Activated CD4-positive, alpha-beta T cell treated with anti-CD3 and anti-CD28 coated beads for 48 hours (primary cell): ENCODE measurements at regions not wholly inside any gene's neighbourhood (a gene's known extent, or its start where the extent isn't known, plus 50 kb on each side); places are given as distances from the start of the nearest gene placed in this dataset.

Experiments
- DNase-seq: peaks from one replicate; pipeline ENCODE4 v3.0.0-alpha.2; 2020

DNA sequence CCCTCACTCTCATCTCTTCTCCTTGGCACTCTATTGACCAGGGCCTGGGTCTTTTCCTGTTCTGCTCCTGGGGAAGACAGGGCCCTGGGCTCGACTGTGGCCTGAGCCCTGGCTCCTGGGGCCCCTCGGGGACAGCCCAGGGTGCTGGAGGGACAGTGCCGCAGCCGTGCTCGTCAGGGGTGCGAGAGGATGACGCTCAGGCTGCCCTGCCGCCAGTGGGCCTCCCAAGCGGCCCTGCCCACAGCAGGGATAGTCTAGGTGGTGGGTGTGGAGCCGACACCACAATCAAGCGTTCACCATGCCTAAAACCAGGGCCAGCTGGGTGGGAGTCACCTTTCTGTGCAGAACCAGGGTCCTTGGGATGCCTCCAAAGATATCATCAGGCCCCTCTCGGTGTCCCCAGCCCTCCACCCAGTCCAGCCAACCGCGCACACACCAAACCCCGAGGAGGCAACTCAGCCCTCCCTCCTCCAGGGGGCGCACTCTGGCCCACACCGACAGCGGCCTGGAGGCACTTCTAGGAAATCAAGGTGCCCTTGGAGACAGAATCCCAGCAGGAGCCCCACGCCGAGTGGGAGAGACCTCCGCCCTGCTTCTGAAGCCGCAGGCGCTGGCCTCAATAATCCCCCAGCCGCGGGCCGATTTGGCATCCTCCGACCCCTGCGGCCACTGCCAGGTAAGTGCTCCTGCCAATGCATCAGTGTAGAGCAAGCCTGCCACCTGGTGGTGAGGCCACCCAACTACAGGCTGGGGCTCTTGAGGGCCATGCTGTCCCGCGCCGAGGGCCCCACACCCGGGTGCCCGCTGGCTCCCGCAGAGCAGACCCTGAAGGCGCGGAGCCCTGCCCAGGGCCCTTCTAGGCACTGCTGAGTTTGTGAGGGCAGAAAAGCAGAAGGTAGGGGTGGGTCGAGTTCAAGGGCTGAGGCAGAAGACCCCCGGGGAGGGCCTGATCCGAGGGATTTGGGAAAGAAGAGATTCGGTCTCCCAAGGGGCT is 496.4 kb downstream of the BUD13 start:
- DNase-seq = peak; percentile 89

DNA sequence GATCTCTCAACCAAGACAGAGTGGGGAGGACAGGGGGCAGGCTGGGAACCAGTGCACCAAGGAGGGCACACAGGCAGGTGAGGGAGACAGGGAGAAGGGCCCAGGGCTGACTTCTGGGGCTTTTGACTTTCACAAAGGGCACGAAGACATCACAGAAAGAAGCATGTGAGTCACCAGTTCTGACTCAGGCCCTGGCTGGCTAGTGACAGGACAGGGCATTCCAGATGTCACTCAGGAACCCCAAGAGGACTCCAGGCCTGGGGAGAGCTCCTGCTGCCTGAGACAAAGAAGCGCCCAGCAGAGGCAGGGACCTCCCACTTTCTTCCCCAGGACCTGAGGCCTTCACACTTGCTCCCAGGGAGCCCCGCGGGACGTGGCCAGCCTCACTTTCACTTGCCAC is 497.2 kb downstream of the BUD13 start:
- no peak for DNase-seq

DNA sequence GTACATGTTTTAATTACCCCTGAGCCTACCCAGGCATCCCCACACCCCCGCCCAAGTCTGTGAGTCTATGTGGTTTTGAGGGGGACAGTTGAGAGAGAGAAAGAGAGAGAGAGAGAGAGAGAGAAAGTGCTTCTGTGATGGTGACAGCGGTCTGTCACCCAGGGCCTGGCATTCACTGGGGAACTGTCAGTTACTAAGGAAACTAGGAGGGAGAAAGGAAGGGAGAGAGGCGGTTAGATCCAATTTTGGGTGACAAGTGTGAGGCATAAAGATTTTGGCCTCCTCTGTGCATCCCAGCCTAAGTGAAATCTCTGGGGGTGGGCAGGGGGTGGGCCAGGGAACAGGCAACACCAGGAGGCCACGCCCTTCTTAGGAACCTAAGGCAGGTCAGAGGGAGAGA is 498.3 kb downstream of the BUD13 start:
- DNase-seq = no peak

DNA sequence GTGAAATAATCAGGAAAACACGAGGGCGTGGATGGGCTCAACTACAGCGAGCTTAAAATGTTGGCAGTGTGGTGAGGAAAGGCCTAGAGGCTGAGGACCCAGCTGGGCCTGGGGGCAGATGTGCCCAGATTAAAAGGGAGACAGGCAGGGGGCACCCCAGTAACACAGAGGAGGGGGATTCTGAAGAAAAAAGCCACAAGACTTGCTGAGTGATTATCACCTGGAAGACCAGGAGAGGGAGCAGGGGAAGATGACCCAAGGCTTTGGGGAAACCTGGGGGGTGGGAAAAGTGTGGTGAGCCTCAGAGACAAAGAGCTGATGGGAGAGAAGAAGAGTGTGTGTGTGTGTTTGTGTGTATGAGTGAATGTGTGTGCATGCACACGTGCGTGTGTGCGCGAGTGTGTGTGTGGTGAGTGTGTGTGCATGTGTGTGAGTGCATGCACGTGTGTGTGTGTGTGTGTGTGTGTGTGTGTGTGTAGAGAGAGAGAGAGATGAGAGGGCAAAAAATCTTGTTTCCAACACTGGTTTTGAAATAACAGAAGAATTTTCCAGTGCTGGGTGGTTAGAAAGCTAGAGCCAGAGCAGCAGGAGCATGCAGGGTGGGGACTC is 500.5 kb downstream of the BUD13 start:
- no peak for DNase-seq

DNA sequence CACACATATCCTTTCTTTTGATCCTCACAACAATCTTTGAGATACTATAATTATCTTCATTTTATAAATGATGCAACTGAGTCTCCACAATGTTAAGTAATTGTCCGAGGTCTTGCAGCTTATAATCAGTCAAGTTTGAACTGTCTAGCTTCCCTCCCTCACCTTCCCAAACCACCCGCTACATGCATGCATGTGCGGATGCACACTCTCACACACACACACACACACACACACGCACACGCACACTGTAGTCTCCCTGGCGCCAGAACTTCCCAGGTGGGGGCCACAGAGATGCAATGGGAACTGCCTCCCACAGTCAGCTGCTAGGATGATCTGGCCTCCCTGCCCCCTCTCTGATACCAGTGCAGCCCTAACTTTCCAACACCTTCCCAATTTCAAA is 501.3 kb downstream of the BUD13 start:
- no peak for DNase-seq

DNA sequence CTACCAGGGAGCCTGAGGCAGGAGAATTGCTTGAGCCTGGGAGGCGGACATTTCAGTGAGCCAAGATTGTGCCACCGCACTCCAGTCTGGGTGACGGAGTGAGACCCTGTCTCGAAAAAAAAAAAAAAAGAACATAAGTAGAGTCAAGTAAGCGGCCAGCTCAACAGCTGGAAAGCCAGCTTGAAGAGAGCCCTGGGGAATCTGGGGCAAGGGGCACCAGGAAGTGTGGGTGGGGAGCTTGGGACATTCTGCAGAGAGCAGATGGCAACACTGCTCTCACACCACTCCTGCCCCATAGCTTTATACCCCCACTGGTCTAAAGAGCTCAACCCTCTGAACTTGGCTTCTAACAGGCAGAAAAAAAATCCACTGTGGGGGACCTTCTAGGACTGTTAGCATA is 505.6 kb downstream of the BUD13 start:
- DNase-seq = no peak

DNA sequence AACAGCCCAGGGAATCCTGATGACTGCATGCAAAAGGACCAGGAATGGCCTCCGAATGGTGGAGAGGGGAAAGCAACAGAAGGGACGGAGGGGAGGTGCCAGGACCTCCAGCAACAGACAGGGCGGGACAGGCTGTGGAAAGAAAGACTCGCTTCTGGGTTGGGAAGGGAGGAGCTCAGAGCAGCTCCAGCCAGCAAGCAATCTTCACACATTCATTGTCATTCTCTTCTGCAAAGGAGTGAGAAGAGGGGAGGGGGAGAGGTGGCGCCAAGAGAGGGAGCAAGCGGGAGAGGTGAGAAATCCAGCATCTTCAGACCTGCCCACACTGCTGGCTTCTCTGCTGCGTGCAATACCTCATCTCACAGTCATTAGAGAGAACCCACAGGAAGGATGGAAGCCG is 509.0 kb downstream of the BUD13 start:
- no peak for DNase-seq

DNA sequence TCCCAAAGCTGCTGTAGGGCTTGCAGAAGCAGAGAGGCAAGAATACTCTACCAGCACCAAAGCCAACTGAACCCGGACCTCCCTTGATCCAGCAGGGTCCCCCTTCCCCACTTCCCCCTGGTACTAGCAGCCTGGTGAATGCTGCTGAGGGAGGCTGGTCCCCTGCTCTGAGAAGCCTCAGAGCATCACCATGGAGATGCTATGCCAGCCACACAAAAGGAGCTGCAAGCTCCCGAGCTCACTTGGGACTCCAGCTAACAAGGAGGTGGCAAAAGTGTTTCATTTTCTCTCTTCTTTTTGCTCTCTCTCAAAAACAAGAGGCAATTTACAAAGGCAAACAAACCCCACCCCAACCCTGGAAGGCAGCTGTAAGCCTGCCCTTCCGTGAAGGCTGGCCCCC is 509.8 kb downstream of the BUD13 start:
- no peak for DNase-seq

DNA sequence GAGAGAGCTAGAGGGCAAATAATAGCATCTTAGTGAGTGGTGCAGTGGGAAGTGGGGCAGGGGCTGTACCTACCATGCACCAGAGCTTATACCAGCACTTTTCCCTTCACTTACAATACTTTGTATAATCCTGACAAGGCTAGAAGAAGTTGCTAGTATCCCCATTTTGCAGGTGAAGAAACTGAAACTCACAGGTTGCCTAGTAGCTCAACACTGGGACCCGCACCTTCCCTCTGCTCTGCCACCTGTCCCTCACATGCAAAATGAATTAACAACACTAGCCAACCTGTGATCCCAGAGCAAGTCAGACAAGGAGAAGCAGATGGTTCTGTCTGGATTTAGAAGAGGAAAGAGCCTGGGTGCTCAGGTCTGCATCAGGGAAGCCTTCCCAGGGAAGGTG is 510.4 kb downstream of the BUD13 start:
- DNase-seq = no peak

DNA sequence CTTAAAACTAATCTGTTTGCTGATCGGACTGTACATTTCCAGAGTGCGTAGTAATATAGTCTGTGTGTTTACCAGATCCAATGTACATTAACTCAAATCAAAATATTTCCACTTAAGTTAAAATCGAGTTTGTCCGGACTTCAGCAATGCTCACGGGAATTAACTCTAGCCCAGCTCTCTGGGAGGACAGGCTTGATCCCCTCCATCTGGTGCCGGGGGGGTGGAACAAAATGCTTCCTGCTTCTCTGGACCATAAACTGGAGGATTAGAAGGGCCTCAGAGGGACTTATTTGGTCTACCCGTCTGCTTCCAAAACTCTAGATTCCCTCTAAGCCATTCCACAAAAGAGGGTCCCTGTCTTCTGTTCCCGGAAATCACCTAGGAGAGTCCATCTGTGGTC is 511.2 kb downstream of the BUD13 start:
- no peak for DNase-seq

DNA sequence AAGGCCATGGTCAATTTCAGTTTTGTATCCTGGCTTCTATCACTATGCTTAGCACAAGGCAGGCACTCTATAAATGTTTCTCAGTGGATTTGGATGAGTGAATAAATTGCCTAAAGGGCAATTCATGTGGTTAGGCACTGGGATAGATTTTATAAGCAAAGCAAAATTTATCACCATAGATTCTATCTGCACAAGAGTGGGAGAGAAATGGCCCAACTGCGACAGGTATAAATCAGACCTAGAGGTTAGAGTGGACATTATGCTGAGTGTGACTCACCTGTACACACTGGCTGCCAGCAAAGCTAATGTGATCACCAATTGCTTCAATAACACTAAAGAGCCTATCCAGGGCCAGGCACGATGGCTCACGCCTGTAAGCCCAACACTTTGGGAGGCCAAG is 514.0 kb downstream of the BUD13 start:
- no peak for DNase-seq

DNA sequence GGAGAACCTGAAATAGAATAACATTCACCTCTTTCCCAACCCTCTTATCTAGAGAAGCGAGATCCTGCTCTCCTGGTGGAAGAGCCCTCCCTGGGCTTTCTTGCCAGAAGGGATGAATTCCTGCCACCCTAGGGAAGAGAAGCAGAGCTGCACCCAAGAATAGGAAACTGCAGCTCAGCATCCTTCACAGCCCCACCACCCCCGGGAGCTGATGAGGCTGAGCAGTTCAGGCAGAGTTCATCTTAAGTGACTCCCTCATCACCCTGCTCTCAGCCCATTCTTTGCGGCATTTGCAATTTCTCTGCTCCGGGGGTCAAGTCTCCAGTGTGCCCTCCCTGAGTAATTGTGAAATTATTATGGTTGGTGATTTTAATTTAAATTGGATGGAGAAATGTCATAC is 514.9 kb downstream of the BUD13 start:
- no peak for DNase-seq

DNA sequence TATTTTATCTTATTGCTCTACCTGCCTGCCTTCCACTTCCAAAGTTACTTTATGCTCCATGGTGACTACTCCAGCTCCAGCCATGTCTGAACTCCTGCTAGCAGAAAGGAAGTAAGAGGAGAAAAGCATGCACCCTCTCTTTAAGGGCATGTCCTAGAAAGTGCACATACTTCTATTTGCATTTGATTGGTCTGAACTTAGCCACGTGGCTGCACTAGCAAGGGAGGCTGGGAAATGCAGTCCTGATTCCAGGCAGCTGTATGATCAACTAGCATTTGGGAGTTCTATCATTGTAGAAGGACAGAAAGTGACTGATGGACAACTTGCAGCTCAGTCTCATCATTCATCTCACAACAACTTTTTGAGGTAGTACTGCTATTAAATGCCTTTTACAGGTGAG is 515.7 kb downstream of the BUD13 start:
- DNase-seq = no peak

DNA sequence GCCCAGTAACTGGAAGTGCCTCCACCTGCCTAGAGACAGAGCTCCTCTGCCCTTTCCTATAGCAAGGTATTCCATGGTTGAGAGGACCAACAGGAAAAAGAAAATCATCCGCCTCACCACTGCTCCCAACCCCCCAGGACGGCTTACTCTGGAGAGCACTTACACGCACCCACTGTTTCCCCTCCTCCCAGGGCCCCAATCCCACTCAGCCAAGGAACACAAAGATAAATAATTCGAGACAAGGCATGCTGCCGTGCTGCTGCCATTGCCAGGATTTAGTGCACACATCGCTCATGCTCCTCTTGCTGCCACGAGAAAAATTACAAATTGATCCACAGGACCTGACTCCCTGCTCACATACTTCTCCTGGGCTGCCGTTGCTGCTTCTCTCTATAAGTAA is 516.6 kb downstream of the BUD13 start:
- no peak for DNase-seq

DNA sequence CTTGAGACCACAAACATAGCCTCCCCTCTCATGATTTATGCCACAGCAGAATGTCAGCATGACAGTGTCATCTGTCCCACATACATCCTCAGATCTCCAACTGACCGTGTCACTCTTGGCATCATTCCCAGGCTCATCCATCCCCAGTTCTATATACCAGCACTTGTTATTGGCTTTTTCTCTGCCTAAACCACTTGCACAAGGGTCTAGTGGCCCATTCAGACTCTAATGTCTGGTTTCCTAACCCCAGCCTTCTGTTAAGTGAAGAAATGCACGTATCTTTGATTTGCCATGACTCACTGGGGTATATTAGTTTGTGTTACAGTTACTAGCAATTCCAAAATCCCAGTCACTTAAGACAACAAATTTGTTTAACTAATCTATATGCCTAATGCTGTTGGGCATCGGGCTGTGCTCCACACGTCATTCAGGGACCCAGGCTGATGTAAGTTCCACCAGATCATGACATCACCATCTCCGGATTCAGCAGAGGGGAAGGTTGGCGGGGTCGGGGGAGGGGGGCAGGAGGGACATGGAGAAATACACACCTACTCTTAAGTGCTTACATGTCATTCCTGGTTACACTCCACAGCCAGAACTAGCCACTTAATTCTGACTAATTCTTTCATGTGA is 517.4 kb downstream of the BUD13 start:
- no peak for DNase-seq

DNA sequence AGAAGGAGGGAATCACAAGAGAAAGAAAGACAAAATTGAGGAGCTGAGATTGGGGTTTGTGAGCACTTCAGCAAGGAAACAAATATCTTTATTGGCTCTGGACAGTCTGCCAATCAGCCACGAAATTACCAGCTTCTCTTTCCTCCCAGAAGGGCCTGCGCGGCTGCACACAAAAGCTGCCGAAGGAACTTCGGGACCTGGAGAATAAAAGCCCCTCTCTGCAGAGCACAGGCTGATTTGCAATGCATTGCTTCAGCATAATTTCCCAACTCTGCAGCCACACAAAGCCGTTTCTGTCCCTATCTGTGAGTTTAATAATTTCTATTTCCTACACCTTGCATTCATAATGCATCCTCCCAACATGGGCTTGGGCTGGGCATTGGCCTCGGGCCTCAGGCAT is 522.6 kb downstream of the BUD13 start:
- DNase-seq = no peak

DNA sequence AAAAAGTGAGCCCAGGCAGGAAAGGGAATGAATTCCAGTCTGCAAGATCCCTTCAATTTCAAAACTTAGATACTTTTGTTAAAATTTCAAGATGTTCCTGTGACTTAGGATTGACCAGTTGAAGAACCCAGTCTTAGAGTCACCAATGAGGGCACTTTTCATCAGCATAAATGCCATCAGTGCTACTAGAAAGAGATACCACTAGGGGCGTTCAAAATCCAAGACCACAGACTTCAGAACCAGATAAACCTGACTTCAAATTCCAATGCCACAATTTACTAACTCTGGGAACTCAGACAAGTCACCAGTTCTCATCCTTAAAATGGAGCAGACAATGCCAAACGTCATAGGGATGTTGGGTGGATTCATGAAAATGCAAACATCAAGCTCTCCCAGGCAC is 523.2 kb downstream of the BUD13 start:
- no peak for DNase-seq

DNA sequence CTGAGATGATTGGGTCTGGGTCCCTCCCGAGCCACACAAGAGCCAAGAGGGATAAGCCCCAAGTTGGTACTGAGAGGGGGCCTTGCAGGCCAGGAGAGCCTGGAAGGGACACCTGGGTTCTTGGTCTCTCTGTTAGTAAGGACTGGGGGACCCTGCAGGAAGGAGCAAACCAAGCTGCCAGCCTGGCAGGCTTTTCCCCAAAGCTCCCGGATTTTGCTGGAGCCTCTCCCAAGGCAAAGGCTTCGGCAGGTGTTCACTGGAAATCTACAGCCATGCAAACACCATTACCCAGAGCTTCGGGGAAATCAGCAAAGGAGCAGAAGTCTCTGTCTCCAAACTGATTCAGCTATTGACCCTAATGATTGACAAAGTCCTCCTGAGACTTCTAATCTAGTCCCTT is 527.9 kb downstream of the BUD13 start:
- DNase-seq = no peak

DNA sequence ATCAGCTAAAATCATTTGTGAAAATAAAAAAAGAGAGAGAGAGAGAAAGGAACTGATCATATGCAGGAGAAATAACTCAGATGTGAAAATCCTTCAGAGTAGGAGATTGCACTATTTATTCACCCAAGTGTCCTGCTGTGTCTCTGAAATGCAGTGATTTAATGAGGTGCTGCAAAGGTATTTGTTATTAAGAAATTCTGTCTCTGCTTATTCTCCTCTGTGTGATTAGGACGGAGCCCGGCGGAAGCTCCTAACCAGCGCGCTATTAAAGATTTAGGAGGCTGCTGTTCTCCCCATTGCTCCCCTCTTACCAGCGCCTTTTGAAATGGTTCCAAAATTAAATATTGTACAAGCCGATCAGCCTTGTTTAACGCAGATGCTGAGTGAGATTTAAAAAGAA is 528.3 kb downstream of the BUD13 start:
- no peak for DNase-seq

DNA sequence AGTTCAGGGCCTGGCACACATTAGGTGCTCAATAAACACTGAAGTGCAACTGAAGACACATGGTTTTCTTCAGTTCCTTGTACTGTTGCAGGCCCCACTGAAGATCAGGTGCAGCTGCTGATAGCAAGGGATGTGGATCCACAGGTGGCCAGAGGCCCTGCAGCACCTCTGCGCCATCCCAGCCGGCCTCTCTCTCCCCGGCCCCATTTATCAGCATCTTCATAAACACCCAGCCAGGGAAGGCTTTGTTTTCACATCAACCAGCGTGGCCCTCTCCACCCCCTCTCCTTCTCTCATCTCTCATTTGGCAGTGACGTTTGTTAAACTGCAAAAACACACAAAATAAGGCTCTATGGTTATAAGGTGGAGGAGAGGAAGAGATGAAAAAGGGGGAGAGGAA is 528.8 kb downstream of the BUD13 start:
- DNase-seq = no peak

DNA sequence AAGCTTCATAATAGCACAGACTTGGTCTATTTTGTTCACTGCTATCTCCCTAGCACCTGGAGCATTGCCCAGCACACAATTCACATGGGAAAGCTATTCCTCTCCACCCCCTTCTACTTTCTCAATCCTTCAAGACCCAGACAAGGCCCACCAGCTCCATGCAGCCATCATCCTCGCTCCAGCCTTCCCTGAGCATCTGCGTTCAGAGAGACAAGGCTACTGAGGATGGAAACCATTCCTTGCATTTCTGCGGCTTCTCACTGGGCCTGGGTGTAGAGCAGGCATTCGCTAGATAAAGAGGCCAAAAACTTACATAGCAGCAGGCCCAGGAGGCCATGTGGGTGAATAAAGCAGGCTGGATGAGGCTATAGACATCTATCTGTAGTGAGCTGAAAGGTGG is 530.8 kb downstream of the BUD13 start:
- no peak for DNase-seq

DNA sequence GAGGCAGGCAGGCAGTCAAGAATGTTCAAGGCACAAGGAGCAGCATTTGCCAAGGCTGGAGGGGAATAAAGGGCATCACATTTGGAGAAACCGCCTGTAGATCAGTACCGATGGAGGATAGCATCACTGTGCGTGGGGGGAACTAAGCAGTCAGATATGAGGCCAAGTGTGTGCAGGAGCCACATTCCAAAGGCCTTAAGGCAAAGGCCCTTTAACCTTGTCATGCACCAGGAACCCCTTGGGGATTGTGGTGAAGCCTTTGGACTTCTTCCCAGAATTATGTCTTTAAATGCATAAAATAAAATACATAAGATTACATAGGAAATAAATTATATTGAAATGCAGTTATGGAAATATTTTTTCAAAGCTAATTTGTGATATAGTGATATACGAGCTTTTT is 532.1 kb downstream of the BUD13 start:
- no peak for DNase-seq

DNA sequence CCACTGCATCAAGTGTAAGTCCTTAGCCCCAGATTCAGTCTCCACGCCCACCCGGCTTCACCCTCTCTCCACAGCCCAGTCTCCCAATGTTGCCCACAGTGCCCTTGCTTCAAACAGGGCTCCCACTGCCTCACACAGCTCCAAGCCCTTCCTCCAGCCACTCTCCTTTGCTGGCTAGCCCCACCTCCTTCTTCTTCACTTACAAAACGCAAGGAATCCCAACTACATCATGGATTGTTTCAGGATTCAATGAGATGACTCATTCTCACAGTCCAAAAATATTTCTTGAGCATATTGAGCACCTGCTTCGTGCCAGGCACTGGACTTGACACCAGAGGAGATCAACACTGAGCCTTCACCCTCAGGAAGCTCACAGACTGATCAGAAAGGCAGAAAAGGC is 533.5 kb downstream of the BUD13 start:
- no peak for DNase-seq

DNA sequence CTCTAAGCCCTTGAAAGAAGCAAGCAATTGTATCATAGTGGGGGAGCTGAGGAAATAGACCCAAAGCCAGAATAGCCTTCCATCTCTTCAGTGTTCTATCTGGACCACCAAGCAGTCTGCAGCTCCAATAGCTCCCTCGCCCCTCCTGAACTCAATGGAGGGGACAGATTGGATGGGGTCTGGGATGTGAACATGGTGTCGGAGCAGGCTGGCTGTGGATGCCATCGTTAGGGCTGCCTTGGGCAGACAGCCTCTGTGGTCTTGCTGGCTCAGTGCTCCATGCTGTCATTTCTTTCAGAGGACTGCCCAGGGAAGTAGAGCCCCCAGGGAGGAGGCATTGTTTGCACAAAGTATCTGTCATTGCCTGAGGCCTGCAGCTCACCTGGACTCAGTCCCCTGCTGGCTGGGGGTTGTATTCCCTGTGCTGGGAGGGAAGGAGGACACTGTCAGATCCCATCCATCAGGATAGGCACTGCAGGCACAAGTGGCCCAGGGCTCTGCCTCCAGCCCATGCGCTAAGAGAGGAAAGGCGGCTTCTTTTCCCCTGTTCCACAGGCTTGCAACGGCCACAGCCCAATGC is 537.7 kb downstream of the BUD13 start:
- DNase-seq = no peak
